H1 (cell line): ENCODE measurements at regions not wholly inside any gene's neighbourhood (a gene's known extent, or its start where the extent isn't known, plus 50 kb on each side); places are given as distances from the start of the nearest gene placed in this dataset.

Experiments used
- CTCF ChIA-PET: fragments of 300-600 bp; sonication (Branson Sonifier 250); formaldehyde crosslinking; loops from one replicate; lab custom pipeline; 2021; ENCODE audit not compliant: partially characterized antibody; lab: Charles Lee
- POLR2A ChIA-PET: fragments of 300-600 bp; sonication (Branson Sonifier 250); formaldehyde crosslinking; loops from one replicate; lab custom pipeline; 2021; ENCODE audit warnings: inconsistent platforms; ENCODE audit not compliant: partially characterized antibody; lab: Charles Lee
- DNase-seq, 2 experiments: peaks; one replicate each; pipeline versions ENCODE4 v3.0.0 to v3.0.0-alpha.2; 2010 to 2022; ENCODE audit warnings: low spot score in 2 of 2, low read depth in 1 of 2, mixed read lengths in 1 of 2
- FAIRE-seq: peaks from 2 replicates; lab custom pipeline; 2011; peaks lifted over from hg19 to GRCh38; lab: Jason Lieb, UNC
- H2AFZ ChIP-seq: 2 replicates; pipeline ENCODE4 v1.8.1; 2012; ENCODE audit warnings: low read length, inconsistent platforms
- H2AK5ac ChIP-seq: 2 replicates; pipeline ENCODE4 v1.6.1; 2013; ENCODE audit warnings: low read depth, low read length
- H2BK120ac ChIP-seq: replicated peaks from 2 replicates; pipeline ENCODE3; 2013; ENCODE audit warnings: low read depth, low read length, inconsistent platforms
- H2BK12ac ChIP-seq: 2 replicates; pipeline ENCODE4 v1.6.1; 2013; ENCODE audit warnings: low read depth, low read length
- H2BK15ac ChIP-seq: 2 replicates; pipeline ENCODE4 v1.6.1; 2013; ENCODE audit warnings: low read length
- H2BK20ac ChIP-seq: 2 replicates; pipeline ENCODE4 v1.6.1; 2013; ENCODE audit warnings: low read length
- H2BK5ac ChIP-seq: 2 replicates; pipeline ENCODE4 v1.6.1; 2013; ENCODE audit warnings: low read depth, low read length
- H3K14ac ChIP-seq: 2 replicates; pipeline ENCODE4 v1.6.1; 2013; ENCODE audit warnings: inconsistent platforms; ENCODE audit not compliant: insufficient read length
- H3K18ac ChIP-seq: 2 replicates; pipeline ENCODE4 v1.6.1; 2013; ENCODE audit warnings: low read length; ENCODE audit errors: extremely low read depth
- H3K23ac ChIP-seq: 2 replicates; pipeline ENCODE4 v1.6.1; 2013; ENCODE audit warnings: inconsistent platforms; ENCODE audit not compliant: insufficient read length
- H3K23me2 ChIP-seq: 2 replicates; pipeline ENCODE4 v1.6.1; 2013; ENCODE audit warnings: low read depth, low read length
- H3K27ac ChIP-seq: 2 replicates; pipeline ENCODE4 v1.6.1; 2011; ENCODE audit warnings: low read depth, low read length, inconsistent platforms
- H3K27me3 ChIP-seq, 4 experiments: replicated peaks in 1 of 4; 1 replicate in 1 of 4; 2 replicates in 3 of 4; pipeline versions ENCODE4 v1.6.1 to v1.8.1; 2011 to 2013; ENCODE audit warnings: low read length in 3 of 4, mild to moderate bottlenecking in 3 of 4, inconsistent platforms in 2 of 4, mixed read lengths in 2 of 4, moderate library complexity in 1 of 4; ENCODE audit not compliant: control insufficient read depth in 3 of 4, insufficient read depth in 3 of 4; ENCODE audit errors: extremely low read depth in 1 of 4
- H3K36me3 ChIP-seq, 4 experiments: 2 replicates each; pipeline versions ENCODE4 v1.6.1 to v1.8.1; 2011 to 2013; ENCODE audit warnings: mild to moderate bottlenecking in 4 of 4, low read length in 3 of 4, moderate library complexity in 2 of 4, control low read depth in 1 of 4, inconsistent platforms in 1 of 4; ENCODE audit not compliant: insufficient read depth in 4 of 4, control insufficient read depth in 2 of 4
- H3K4ac ChIP-seq: replicated peaks from 2 replicates; pipeline ENCODE3; 2013; ENCODE audit warnings: low read length, low read depth, mixed read lengths, inconsistent platforms; ENCODE audit not compliant: insufficient read length
- H3K4me1 ChIP-seq, 4 experiments: replicated peaks in 1 of 4; 1 replicate in 1 of 4; 2 replicates in 3 of 4; pipeline versions ENCODE4 v1.6.1 to v1.8.1; 2011 to 2013; ENCODE audit warnings: low read length in 3 of 4, inconsistent platforms in 2 of 4, mixed read lengths in 1 of 4; ENCODE audit not compliant: insufficient read depth in 4 of 4, control insufficient read depth in 3 of 4
- H3K4me2 ChIP-seq, 2 experiments: 2 replicates each; pipeline versions ENCODE4 v1.6.1 to v1.8.1; 2011 to 2013; ENCODE audit warnings: low read depth in 2 of 2, low read length in 2 of 2, control low read depth in 1 of 2, inconsistent platforms in 1 of 2, mild to moderate bottlenecking in 1 of 2; ENCODE audit not compliant: insufficient read depth in 1 of 2
- H3K4me3 ChIP-seq, 4 experiments: fragments of 200-600, 300-600 bp in 1 of 4; sonication (generic), shearing (Covaris generic), sonication (Bioruptor Twin) in 1 of 4; 2 replicates each; pipeline versions ENCODE4 v1.5.1 to v1.8.1; 2011 to 2016; ENCODE audit warnings: low read length in 4 of 4, low read depth in 3 of 4, control low read depth in 2 of 4, inconsistent platforms in 2 of 4, mild to moderate bottlenecking in 2 of 4, mixed read lengths in 1 of 4, moderate library complexity in 1 of 4; ENCODE audit not compliant: insufficient read depth in 2 of 4; ENCODE audit errors: extremely low read depth in 1 of 4
- H3K56ac ChIP-seq: replicated peaks from 2 replicates; pipeline ENCODE3; 2013; ENCODE audit warnings: low read depth, mild to moderate bottlenecking, mixed read lengths, low read length, inconsistent platforms; ENCODE audit not compliant: insufficient read length
- H3K79me1 ChIP-seq: 2 replicates; pipeline ENCODE4 v1.6.1; 2013; ENCODE audit warnings: low read depth, low read length, control low read depth
- H3K79me2 ChIP-seq, 2 experiments: 2 replicates each; pipeline versions ENCODE4 v1.6.1 to v1.8.1; 2012 to 2013; ENCODE audit warnings: low read length in 2 of 2, mild to moderate bottlenecking in 2 of 2, inconsistent platforms in 1 of 2; ENCODE audit not compliant: insufficient read depth in 2 of 2, control insufficient read depth in 1 of 2
- H3K9ac ChIP-seq, 4 experiments: replicated peaks in 1 of 4; 1 replicate in 1 of 4; 2 replicates in 3 of 4; pipeline versions ENCODE4 v1.6.1 to v1.8.1; 2011 to 2013; ENCODE audit warnings: low read depth in 3 of 4, low read length in 3 of 4, control low read depth in 2 of 4, mild to moderate bottlenecking in 2 of 4, moderate library complexity in 2 of 4, inconsistent platforms in 1 of 4; ENCODE audit errors: extremely low read depth in 1 of 4
- H3K9me3 ChIP-seq, 2 experiments: 2 replicates each; pipeline versions ENCODE4 v1.6.1 to v1.8.1; 2012 to 2013; ENCODE audit warnings: mild to moderate bottlenecking in 2 of 2, moderate library complexity in 2 of 2, control low read depth in 1 of 2, inconsistent platforms in 1 of 2, low read depth in 1 of 2, low read length in 1 of 2, mixed read lengths in 1 of 2; ENCODE audit not compliant: insufficient read depth in 2 of 2
- H4K20me1 ChIP-seq, 2 experiments: replicated peaks in 1 of 2; 2 replicates each; pipeline versions ENCODE3 to v1.8.1; 2011 to 2013; ENCODE audit warnings: inconsistent platforms in 2 of 2, low read length in 2 of 2, mild to moderate bottlenecking in 1 of 2; ENCODE audit not compliant: insufficient read depth in 2 of 2, control insufficient read depth in 1 of 2
- H4K5ac ChIP-seq: 2 replicates; pipeline ENCODE4 v1.6.1; 2013; ENCODE audit warnings: low read length, low read depth, mixed read lengths, inconsistent platforms; ENCODE audit not compliant: insufficient read length
- H4K8ac ChIP-seq: 2 replicates; pipeline ENCODE4 v1.8.0; 2013; ENCODE audit warnings: mild to moderate bottlenecking, moderate library complexity, low read length, inconsistent platforms; ENCODE audit not compliant: insufficient read depth; ENCODE audit errors: extremely low read depth
- H4K91ac ChIP-seq: replicated peaks from 2 replicates; pipeline ENCODE3; 2013; ENCODE audit warnings: low read length, mixed read lengths, inconsistent platforms; ENCODE audit not compliant: insufficient read length
- POLR2AphosphoS5 ChIP-seq: IDR thresholded peaks from 2 replicates; pipeline ENCODE4 v1.6.1; 2011; ENCODE audit warnings: low read depth, low read length
- RBBP5 ChIP-seq: IDR thresholded peaks from 2 replicates; pipeline ENCODE4 v1.7.1; 2012; ENCODE audit warnings: low read depth, mild to moderate bottlenecking, inconsistent platforms, low read length, moderate library complexity, borderline replicate concordance
- whole genome bisulfite sequencing, 2 experiments: shearing (Covaris generic) in 1 of 2; methylation state at CpG; one replicate each; pipeline versions ENCODE4 v1.1.6 to v1.1.7; 2013 to 2015; ENCODE audit warnings: low lambda C conversion rate in 2 of 2, mixed read lengths in 2 of 2, inconsistent platforms in 1 of 2, low coverage in 1 of 2, missing lambda C conversion rate in 1 of 2; ENCODE audit not compliant: insufficient replicate concordance in 2 of 2, insufficient coverage in 1 of 2, insufficient read length in 1 of 2; ENCODE audit errors: extremely low coverage in 1 of 2, missing lambda C conversion rate in 1 of 2; 5-methylcytosine and 5-hydroxymethylcytosine counted together

GRCh38 chr12:5203274-5203673 is 159.6 kb downstream of the KCNA5 start:
- CTCF ChIA-PET, result interaction anchor here (1.5 to 9.4 kb wide), 2 partner anchors 228 to 594 kb away, joined by 3 to 112 read pairs; partner anchors contain the start of gene NTF3

More at GRCh38 chr12:5203274-5203673, 159.6 kb downstream of the KCNA5 start:
- H3K79me2 ChIP-seq, result no peaks in the 10 kb centered on the region
- no peak overlapping the region for H4K5ac ChIP-seq
- H3K36me3 ChIP-seq, result no peaks in the 10 kb centered on the region
- 0% methylated on average over 1 of the region's 1 CpG; no CpG with 5 or more reads in 1 of the 2 experiments for WGBS, 2 experiments
- H2BK20ac ChIP-seq, result no peak overlapping the region
- no peak overlapping the region for H2BK15ac ChIP-seq
- no peaks in the 10 kb centered on the region for H3K79me1 ChIP-seq
- no peak overlapping the region for H3K4ac ChIP-seq
- peaks cover 0 to 1% of the 10 kb centered on the region in 2 experiments for H4K20me1 ChIP-seq
- H3K23ac ChIP-seq, result no peak overlapping the region
- POLR2A ChIA-PET, result interaction anchor here (1.0 to 1.4 kb wide), 2 partner anchors 126 to 206 kb away, joined by 3 read pairs; no protein-coding TSS in a partner anchor
- no peak overlapping the region for H3K4me2 ChIP-seq
- H3K27me3 ChIP-seq, result no peaks in the 10 kb centered on the region; a peak in 1 of 7 replicates
- no peak overlapping the region for H3K18ac ChIP-seq
- H3K4me3 ChIP-seq, result no peak overlapping the region
- DNase-seq (no peak), FAIRE-seq (no peak)
- H2AK5ac ChIP-seq, result no peak overlapping the region
- no peak overlapping the region for H2BK120ac ChIP-seq
- H2AFZ ChIP-seq, result no peak overlapping the region
- no peak overlapping the region for H3K56ac ChIP-seq
- no peak overlapping the region for H2BK12ac ChIP-seq
- H3K9me3 ChIP-seq, result no peaks in the 10 kb centered on the region
- H4K91ac ChIP-seq, result no peak overlapping the region
- no peak overlapping the region for H3K14ac ChIP-seq
- no peak overlapping the region for H4K8ac ChIP-seq
- H3K27ac ChIP-seq, result no peak overlapping the region
- no peak overlapping the region for H2BK5ac ChIP-seq
- H3K4me1 ChIP-seq, result peaks cover 3 to 22% (median 10%) of the 10 kb centered on the region in 4 experiments; a peak in 5 of 7 replicates
- no peak overlapping the region for H3K9ac ChIP-seq
- no peaks in the 10 kb centered on the region for H3K23me2 ChIP-seq
- TF ChIP-seq RBBP5, result no peak
- no peak for TF ChIP-seq POLR2AphosphoS5
- TF ChIP-seq, all 59 proteins: peak for 0
